ENCODE measurements at regions not wholly inside any gene's neighbourhood (a gene's known extent, or its start where the extent isn't known, plus 50 kb on each side); places are given as distances from the start of the nearest gene placed in this dataset.

DNA sequence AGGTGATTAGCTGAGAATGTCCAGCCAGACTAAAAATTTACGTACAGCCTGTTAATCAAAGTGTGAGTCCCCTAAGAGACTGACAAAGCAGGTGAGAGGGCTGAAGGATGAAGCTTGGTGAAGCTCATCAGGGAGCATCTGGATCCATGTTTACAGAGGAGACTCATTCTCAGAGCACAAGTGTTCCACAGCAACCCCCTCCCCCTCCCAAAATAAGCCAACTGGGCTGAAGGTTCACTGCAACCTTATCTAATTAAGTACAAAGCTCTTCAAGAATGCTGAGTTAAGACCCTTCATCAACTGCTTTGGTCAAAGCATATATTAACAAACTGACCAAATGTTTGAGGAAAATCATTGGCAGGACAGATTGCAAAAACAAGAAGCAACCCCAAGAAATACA lies 262.6 kb upstream of the ZNF385D start (continued):
- TF ChIP-seq CHD7 (IDR thresholded peaks at IDR 0.05; ENCODE audit: insufficient replicate concordance, low read length) (no peak), TCF12 (IDR thresholded peaks at IDR 0.05; ENCODE audit: low read depth, low read length) (no peak)

Measured in H1 (cell line).